NCI-H2081 treated with DMSO at 0.1 percent for 48 hours (cell line): ENCODE measurements at regions not wholly inside any gene's neighbourhood (a gene's known extent, or its start where the extent isn't known, plus 50 kb on each side); places are given as distances from the start of the nearest gene placed in this dataset.
"Not testable (repeated sequence)": the region's sequence is repeated elsewhere in the genome, so short reads cannot be mapped to it uniquely, and the experiment has no call there.

Experiments
- DNase-seq: peaks from one replicate; lab custom pipeline; 2025; lab: John Stamatoyannopoulos, UW

DNA sequence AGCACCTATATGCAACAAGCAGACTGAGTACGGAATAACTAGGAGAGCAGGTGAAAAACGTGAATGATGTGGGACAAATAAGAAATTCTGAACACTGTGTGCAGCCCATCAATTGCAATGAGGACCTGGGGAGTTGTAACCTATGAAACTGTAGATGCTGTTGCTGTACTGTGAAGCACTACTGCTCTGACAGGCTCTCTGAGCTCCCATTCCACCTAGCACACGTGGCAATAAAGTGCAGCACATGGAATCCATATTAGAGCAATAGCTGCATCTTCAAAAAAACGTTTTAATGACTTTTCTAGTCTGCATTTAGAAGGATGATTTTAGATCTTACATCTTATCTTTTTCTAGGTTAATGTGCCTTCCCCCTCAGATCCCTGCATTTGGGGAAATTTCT lies 748.7 kb upstream of the GOLIM4 start:
- no peak for DNase-seq

DNA sequence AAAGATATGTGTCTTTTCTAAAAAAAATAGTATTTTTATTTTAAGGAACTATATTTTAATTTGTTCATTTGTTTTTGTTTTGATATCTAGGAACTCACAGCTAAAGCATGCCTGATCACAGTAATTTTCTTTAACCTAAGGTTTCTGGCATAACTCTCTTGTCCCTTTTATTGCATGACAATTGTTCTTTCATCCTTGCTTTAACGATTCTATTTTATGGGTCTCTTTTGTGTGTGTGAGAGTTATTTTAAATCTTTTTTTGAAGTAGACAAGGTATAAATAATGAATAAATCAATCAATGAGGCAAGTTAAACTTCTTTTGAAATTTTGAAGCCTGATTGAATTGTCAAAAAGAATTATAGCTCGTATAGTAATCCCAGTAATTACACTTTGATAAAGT lies 747.8 kb upstream of the GOLIM4 start:
- no peak for DNase-seq

DNA sequence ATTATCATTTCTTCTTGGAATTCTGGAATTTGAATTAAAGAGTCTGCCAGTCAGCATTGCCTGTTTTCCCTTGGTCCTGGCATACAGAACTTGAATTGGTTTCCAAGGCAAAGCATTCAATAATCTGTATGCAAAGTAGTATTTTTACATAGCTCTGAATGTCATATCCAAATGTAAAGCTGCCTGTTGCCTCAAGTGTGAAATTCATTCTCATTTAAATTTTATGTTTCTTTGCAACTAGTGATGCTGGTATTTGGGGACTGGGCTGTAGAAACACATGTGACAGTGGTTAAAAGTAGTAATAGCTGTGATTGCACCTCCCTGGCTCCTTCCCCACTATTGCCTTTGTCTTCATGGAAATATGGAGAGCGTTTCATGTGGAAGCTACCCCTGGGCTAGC lies 743.9 kb upstream of the GOLIM4 start:
- no peak for DNase-seq

DNA sequence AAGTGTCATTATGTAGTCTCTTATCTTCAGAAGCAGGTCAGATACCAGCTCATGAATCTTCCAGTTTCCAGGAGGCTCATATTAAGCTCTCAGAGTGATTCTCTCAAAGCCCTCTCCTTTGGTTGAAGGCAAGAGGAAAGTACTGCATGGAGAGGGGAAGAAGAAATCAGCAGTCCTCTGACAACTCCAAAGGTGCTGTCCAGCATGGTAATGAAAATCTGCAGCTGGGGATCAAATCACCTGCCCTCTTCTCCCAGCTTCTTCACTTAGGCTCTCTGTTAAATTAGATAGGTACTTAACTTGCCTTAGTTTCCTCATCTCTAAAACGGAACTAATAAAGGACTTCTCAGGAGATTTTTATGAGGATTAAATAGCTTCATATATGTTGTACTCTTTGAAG lies 738.8 kb upstream of the GOLIM4 start:
- no peak for DNase-seq

DNA sequence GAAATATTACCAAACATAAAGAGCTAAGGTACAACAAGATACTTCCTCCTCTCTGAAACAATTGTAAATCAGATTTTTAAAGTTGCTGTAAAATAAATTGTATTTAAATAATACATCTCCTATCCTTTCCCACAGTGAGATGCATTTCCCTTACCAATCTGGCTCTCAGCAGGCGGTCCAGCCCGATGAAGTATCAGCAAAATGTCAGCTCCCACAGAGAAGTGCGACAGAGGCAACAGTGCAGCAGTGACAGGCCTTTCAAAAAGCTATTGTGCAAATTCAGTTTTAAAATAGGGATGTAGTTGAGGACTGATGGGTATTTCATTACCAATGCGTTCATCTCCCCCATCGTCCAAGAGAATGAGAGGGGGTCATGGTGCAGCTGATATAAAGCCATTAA lies 733.2 kb upstream of the GOLIM4 start:
- DNase-seq = no peak

DNA sequence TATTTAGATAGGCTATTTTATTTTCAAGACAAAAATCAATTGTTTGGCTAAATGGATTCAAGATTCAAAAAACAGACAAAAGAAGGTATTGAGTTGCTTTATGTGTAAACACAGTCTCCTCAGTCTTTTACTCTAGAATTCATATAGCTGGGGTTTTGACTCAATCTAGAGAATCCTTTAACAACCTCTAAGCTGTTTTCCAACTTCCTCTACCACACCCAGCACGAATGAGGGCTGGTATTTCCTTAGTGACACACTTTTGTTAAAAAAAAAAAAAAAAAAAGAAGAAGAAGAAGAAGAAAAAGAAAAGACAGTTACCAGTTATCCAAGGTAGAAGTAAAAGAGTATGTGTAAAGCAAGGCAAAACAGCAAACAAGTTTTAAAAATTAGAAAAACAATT lies 732.8 kb upstream of the GOLIM4 start:
- no peak for DNase-seq

DNA sequence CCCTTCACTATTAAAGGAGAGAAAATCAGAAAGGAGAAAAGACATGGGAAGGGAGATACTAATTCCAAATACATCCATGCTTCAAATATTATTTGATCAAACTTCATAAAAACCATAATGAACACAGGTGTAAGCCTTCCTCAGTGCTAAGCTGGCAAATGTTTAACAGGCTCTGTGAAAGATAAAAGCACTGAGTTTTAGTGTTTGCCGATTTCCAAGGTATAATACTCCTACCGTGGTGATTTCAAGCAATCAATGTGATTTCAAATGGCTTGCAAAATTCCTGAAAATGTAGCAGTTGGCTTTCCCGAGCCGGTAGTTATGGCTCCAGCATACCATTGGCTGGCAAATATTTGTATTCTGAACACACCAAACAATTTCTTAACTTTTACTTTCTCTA lies 732.3 kb upstream of the GOLIM4 start:
- DNase-seq = no peak

DNA sequence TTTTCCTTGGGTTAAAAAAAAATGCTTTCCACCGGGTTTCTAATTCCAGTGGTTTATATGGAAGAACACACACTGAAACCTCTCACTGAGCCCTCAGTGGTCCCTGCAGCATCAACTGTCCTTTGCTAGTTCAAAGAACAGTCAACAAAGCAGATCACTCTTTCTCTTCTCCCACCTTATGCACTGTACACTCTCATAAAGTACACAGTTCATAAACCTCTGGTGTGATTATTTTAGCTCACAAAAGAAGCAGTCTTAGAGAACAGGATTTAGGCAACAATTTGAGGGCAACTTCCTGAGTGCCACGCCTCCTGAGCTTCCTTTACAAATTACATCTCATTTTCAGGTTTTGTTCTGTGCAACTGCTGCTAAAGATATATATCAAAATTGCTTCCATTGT lies 728.4 kb upstream of the GOLIM4 start:
- DNase-seq = no peak

DNA sequence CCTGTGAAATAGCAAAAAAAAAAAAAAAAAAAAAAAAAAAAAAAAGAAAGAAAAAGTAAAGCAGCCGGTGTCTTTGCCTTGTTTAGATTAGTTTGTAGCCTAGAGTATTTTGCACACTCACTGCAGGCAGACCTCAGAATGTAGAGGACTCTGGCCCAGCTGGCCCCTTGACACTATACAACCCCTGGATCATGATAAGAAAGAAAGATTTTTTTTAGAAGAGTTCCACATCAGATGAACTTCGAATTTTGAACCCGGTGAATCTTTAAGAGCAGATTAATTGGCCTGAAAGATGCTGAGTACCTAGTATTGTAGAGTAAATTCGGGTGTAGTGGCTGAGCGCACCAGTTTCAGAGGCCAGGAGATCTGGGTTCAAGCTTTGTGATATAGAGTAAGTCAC lies 727.7 kb upstream of the GOLIM4 start:
- DNase-seq = no peak

DNA sequence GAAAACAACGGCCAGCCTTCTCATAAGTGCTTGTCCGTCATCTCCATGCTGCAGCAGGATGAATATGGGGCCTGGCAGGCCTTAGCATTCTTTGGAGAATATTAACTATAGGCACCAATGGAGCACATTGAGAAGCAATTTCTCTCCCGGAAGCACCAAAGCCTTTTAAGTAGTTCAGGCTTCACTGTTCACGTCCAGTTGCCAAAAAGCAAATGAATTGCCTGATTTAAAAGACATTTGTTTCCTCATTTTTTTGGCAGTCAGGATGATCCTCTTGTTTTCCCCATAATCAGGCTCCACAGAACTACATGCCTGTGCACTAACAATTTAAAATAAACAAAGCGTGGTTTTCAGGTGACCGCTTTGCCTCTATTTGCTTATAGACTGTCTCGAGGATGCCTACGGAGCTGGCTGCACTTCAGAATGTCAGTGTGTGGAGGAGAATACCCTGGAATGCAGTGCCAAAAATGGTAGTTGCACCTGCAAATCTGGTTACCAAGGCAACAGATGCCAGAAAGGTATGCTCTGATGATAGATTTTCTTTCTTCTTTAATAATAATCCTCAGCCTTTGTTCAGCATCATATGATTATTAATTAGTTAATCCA lies 725.2 kb upstream of the GOLIM4 start:
- DNase-seq = no peak

DNA sequence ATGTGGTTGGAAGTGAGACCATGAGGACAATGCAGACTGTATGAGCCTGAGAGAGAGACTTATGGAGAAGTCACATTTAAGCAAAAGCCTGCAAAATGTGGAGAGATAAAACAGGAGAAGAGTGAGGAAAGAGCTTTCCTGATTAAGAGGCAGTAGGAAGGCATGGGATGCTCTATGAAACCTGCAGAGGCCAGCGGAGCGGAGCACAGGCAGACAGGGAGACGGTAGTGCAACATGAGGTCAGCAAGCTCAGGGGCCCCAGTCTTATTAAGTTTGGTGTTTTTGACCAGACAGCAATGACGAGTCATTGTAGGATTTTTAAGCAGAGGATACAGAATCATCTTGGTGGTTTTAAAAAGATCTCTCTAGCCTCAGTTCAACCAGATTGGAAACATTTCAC lies 721.5 kb upstream of the GOLIM4 start:
- no peak for DNase-seq

DNA sequence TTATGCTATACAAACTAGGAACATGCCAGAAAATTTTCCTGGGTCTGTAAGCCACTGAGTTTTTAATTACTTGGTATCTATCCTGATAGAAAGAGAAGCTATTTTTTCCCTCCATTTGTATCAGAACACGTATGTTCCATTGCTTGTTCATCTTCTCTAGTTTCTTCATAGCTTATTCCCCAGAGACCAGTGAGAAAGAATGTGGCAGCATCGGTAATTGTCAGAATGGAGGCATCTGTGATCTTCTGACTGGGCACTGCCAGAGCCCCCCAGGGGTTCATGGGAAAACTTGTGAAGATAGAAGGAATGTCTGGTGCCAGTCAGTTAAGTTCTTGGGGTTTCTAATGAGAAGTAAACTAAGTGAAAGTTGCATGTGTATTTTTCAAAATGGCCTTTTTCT lies 720.2 kb upstream of the GOLIM4 start:
- no peak for DNase-seq

DNA sequence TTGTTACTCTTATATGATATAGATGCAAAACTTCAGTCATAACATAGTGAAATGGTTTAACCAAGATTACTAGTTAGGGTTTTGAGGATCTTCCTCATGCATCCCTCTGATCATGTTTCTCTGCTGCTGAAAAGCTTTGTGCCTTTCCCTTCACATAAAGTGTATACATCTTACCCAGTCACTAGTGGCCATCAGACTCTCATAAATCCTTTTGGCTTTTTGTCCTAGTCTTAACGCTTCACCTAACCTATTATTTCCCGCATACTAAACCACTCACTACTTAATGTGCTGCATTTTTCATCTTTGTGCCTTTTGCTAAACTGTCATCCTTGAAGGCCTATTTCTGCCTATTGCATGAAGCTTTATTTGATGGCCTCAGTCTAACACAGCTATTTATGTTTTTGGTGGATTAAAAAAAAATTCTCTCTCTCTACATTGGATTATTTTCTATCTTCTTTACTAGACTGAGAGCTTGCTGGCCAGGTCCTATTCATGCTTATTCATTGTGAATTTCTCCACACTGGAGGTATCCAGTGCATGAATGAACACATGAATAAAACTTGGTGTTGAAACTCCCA lies 717.6 kb upstream of the GOLIM4 start:
- DNase-seq = no peak

DNA sequence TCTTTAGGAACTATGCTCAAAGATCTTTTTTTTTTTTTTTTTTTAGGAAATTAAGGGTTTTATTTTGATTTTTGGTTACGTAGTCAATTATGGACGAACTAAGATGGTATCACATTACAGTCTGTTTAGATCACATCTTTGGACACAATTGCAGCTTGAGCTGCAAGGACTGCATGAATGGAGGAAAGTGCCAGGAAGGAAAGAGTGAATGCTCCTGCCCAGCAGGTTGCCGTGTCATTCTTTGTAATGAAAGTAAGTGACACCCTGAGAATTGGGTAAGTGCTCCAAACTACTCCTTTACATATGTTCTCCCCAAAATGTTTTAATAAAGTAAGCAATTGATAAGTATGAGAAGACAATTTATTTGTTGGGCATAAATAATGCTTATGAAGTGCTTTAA lies 716.5 kb upstream of the GOLIM4 start:
- DNase-seq = no peak

DNA sequence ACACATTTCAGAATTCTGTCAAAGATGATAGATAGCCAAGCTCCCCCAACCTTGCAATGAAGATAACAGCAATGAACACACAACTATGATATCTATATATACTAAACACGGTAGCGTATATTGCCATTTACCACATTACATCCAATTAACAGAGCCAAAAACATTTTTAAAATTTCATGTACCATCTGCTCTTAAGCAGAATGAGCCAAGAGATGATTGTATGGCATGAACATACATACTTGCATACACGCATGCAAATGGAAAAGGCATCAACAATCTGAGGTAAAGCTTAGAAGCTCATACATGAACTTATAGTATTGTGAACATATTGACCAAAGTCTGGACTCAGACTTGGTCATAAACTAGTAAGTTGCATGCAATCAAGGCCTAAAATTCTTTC lies 712.9 kb upstream of the GOLIM4 start:
- no peak for DNase-seq

DNA sequence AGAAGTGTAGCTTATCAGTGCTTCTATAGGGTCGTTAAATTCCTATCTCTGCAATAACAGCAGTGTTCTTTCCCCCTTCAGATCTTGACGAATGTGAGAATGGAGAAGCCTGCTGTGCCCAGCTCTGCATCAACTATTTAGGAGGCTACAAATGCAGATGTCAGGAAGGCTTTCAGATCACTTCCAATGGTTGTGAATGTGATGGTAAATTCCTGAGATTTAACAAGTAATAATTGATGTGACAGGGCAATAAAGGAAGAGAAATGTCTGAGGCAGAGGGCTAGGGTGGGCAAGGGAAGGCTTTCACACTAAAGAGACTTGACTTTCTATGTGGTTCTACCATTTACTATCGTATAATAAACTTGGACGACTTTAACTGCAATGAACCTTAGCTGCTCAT lies 711.7 kb upstream of the GOLIM4 start:
- no peak for DNase-seq

DNA sequence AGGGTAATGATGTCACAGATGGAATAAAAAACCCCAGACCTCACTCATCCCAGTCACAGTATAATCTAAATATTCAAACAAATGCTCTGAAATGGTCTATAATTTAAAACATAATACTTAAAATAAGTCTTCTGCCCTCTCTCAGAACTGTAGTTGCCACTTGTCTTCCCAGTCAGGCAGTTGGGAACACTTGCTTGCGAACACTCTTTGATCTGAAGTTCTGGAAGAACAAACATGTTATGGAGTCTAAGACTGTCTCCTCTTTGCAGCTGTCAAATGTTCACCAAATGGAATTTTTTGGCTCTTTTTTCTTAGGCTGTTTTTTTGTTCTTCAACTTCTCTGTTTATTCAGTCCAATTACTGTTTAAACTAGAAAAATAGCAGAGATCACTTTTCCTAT lies 711.1 kb upstream of the GOLIM4 start:
- DNase-seq = no peak

DNA sequence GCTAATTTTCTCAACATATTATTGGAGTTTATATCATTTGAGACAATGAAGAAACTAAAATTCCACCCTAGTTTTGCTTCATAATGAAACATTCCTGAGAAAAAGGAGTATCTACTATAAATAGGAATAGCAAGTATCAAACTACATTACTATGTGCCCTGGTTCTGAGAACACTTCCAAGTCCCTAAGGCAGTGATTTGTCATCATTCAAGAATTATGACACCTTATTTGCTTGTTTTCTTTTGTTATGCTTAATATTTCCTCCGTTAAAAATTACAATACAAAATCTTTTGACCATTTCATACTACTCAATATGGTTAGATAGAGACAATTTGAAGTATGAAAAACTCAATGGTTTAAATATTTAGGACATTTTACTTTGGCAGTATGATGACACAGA lies 707.8 kb upstream of the GOLIM4 start:
- no peak for DNase-seq

DNA sequence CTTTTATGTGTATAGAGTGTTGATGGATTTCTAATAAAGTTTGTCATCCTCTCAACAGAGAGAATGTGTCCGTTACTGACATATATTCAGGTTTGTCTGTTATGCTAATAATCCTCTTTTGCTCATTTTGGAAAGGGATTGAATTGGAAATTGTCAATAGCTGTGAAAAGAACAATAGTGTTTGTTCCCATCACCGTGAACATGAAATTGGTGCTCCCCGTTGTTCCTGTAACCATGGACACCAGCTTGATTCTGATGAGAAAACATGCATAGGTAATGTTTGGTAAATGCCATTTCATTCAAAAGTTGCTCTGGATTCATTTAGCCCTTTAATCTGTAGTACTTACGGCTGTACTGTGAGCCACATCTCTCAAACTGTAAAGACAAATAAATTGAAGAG lies 707.0 kb upstream of the GOLIM4 start:
- no peak for DNase-seq

DNA sequence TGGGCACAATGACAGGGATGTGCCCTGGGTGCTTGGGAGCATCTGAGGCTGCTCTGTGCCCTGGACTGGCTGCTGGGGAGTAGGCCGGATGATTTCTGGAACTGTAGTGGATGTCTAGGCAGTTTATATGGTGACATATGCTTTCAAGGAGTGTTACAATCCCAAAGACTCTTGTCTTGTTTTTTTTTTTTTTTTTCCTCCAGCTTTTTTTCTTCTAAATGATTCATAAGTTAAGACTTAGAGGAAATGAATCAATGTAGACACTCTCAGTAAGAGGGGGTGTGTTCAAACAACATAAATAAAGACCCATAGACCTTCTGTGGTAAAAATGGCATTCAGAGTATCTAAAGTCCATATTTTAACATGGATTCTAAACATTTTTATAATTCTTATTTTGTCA lies 706.1 kb upstream of the GOLIM4 start:
- DNase-seq = no peak

DNA sequence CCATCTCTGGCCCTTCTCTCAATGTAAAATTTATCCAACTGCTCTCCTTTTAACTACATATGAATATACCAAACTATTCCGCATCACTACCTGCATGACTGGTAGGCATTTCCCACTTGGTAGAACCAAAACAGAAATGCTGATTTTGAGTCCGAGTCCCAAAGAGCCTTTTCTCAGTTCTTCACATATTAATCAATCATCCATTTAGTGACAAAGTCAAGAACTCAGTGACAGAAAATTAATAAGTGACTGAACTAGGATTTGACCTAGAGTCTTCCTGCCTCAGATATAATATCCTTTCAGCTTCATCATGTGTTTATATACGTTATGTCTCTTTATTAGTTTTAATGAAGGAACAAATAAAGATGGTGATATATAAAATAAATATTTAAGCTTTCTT lies 700.6 kb upstream of the GOLIM4 start:
- no peak for DNase-seq

DNA sequence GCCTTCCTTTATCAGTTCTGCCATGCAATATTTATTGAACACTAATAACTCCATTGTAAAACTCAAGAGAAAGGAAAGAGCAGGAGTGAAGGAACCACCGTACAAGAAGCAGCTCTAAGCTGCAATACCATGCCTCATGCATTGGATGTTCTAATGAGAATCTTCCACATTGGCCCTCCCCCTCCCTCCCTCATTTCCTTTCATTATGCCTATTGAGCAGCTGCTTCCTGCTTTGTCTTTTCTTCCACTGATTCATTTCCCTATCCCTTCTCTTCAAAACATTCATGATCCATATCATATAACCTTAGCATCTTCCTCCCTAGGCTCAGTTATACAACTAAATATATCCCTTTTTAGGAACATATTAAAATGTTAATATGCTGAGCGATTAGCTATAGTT lies 698.7 kb upstream of the GOLIM4 start:
- DNase-seq = peak; percentile 26

DNA sequence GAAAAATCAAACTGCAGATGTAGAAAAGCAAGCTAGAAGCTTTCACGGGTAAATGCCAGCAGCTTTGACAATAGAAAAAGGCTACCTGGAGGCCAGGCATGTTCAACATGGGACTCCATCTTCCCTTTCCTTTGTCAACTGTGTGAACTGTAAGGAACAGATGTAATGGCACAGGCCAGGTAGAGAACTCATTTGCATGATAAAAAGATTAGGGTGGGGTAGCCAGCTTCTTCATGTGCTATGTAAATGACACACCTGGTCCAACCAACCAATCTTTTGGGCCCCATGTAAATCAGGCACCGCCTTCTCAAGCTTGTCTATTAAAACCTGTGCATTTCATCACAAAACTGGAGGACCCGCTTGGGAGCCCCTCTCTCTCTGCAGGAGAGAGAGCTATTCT lies 686.5 kb upstream of the GOLIM4 start:
- DNase-seq = no peak

DNA sequence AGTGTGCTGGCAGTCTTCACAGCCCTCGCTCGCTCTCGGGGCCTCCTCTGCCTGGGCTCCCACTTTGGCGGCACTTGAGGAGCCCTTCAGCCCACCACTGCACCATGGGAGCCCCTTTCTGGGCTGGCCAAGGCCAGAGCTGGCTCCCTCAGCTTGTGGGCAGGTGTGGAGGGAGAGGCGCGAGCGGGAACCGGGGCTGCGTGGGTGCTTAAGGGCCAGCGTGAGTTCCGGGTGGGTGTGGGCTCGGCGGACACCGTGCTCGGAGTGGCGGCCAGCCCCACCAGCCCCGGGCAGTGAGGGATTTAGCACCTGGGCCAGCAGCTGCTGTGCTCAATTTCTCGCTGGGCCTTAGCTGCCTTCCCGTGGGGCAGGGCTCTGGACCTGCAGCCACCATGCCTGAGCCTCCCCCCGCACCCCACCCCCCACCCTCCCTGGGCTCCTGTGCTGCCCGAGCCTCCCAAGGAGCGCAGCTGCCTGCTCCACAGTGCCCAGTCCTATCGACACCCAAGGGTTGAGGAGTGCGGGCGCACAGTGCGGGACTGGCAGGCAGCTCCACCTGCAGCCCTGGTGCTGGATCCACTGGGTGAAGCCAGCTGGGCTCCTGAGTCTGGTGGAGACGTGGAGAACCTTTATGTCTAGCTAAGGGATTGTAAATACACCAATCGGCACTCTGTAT lies 684.4 kb upstream of the GOLIM4 start:
- not testable (repeated sequence) for DNase-seq
